ENCODE measurements at regions not wholly inside any gene's neighbourhood (a gene's known extent, or its start where the extent isn't known, plus 50 kb on each side); places are given as distances from the start of the nearest gene placed in this dataset.

- no peak for TF ChIP-seq CTCF (conservative IDR thresholded peaks at IDR 0.05; ENCODE audit: low read depth, low read length)
- no peak for TF ChIP-seq ELK1 (IDR thresholded peaks at IDR 0.05; ENCODE audit: borderline replicate concordance, low read depth, low read length)
- TF ChIP-seq POLR2A (IDR thresholded peaks at IDR 0.05; ENCODE audit: low read depth, low read length): no peak
Measured at GRCh38 chr21:25464275-25464674, 143.0 kb downstream of the MRPL39 start.

All from IMR-90 (cell line).